GM10266 (cell line): ENCODE measurements at regions not wholly inside any gene's neighbourhood (a gene's known extent, or its start where the extent isn't known, plus 50 kb on each side); places are given as distances from the start of the nearest gene placed in this dataset.

Experiments used
- DNase-seq: peaks from one replicate; pipeline ENCODE4 v3.0.0; 2012; ENCODE audit errors: extremely low spot score
- TF ChIP-seq, protein P1 (sequence below): IDR thresholded peaks from 2 replicates; pipeline ENCODE4 v1.5.1; 2012; ENCODE audit warnings: mild to moderate bottlenecking, low read depth; ENCODE audit not compliant: control insufficient read depth, insufficient read depth; ENCODE audit errors: missing control alignments

DNA sequence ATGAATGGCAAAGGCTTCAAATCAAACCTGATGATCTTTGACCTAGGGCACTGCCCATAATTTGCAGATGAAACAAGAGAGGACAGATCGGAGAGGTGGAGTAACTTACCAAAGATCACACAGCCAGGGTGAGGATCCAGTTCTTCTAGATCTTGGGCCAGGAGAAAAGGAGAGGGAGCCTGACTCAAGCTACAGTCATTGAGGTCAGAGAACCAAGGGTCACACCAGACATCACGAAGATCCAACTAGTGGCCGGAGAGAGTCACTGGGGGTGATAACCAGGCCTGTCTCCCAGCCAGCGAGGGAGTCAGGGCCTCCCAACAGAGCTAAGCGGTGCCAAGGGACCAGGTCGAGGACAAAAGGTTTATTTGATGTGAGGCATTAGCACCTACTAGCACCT, 115.0 kb downstream of the RIPK4 start:
- TF ChIP-seq, protein P1, sequence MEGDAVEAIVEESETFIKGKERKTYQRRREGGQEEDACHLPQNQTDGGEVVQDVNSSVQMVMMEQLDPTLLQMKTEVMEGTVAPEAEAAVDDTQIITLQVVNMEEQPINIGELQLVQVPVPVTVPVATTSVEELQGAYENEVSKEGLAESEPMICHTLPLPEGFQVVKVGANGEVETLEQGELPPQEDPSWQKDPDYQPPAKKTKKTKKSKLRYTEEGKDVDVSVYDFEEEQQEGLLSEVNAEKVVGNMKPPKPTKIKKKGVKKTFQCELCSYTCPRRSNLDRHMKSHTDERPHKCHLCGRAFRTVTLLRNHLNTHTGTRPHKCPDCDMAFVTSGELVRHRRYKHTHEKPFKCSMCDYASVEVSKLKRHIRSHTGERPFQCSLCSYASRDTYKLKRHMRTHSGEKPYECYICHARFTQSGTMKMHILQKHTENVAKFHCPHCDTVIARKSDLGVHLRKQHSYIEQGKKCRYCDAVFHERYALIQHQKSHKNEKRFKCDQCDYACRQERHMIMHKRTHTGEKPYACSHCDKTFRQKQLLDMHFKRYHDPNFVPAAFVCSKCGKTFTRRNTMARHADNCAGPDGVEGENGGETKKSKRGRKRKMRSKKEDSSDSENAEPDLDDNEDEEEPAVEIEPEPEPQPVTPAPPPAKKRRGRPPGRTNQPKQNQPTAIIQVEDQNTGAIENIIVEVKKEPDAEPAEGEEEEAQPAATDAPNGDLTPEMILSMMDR, result no peak
- DNase-seq, result no peak

DNA sequence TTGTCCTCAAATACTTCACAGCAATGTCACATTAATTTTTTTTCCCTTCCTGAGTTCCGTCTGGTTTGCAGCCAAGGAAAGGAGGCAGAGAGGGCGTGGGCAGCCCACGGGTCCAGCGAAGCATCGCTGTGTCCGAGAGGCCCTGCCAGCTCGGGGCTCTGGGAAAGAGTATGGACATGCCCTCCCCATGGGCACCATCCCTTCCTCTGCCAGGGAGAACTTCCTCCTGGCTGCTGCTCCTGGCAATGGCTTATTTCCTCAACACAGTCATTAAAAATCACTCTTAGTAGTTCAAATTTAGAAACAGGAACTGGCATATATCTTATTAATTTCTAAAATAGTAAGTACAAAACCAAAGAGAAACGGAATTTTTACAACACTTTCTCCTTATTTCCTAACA, 115.4 kb downstream of the RIPK4 start:
- DNase-seq, result no peak
- TF ChIP-seq, protein P1, result no peak

DNA sequence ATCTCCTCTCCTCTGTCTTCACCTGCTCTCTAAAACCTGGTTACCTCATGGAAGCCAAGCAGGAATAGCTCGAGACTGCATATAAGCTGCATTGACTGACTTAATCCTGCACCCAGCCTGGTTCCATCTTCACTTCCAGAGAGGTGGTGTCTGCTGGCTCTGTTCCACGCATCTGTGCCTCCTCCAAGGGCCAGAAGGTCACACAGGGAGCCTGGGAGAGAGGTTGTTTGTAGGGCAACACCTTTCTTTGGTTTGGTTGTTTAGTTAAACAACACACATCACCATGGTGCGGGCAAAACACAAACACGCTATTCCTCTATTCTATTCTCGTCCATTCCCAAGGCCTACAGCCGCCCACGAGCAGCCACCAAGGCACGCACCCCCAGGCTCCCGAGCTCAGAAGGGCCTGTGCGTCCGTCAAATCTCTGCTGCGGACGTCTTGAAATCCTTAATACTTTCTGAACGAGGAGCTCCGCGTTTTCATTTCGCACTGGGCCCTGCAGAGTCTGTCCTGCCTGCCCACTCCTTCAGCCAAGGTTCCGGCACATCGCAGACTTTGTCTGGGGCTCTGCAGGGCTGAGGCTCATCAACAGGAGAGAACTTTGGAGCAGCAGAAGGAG, 116.2 kb downstream of the RIPK4 start:
- no peak for DNase-seq
- TF ChIP-seq, protein P1, result no peak

DNA sequence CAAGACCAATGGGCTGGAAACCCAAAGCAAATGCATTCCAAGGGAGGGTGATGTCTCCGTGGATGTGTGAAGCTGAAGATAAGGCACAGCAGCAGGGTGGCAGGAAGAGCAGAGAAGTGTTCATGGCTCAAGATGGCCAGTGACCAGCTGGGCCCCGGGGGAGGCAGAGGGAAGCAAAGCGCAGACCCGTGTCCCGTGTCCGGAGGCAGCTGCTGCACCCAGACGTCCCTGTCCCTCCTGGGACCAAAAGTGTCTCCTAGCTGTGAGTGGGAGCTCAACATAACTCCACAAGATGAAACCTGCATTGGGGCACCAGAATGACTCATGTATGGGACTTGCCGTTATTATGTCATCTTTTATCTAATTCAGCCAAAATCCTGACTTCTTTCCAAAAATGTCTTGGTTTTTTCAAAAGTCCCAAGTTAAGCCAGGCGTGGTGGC, 118.2 kb downstream of the RIPK4 start:
- DNase-seq, result no peak
- TF ChIP-seq, protein P1, result no peak

DNA sequence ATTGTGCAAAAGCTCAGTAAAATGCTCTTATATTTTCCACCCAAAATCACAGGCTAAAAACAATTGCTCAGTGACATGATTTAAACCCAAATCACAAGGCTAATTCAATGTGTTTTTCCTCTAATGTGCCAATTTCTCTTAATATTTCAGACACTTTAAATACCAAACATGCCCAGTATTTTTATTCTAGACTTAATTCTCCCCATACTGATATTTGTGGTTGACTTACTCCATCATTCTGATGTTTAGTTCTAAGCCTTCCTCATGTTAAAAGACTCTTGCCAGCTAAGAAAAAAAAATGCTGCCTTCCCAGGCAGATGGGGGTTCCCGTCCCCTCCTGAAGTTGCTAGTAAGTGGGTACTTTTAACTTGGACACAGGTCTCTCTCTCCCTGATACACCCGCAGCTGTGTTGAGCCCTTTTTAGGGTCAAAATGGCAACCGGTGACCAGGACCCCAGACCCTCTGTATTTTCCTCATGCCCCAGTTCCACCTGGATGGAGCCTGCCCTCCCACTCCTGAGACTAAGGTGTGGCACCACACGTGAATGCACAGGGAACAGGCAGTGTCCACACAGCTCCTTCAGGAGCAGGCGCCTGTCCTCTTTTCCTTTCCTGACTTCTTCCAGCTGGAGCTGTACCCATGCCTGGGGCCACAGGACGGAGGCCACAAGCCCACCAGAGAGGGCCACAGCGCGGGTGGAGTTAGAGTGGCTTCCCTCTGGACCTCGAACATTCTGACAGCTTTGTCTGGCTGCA, 118.9 kb downstream of the RIPK4 start:
- TF ChIP-seq, protein P1, result no peak
- no peak for DNase-seq

DNA sequence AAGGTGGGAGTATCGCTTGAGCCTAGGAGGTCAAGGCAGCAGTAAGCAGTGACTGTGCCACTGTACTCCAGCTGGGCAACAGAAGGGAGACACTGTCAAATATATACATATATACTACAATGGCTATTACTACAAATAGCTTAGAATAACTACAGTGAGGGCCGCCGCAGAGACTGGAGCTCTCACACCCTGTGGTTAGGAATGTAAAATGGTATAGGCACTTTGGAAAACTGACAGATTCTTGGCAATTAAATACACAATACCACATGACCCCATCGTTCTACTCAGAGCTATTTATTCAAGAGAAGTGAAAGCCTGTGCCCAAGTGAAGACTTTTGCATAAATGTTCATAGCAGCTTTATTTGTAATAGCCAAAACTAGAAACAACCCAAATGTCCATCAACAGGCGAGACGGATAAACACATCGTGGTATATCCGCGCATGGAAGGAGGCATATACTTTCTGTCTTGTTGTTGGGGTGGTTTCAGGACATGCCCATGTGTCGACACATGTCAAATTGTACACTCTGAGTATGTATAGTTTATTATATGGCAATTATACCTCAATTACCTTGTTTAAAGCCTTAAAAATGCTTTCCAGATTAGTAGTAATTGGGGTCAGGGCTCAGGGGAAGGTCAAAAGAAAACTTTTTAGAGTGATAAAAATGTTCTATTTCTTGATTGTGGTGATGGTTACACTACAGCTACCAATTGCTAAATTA, 123.4 kb downstream of the RIPK4 start:
- TF ChIP-seq, protein P1, result no peak
- no peak for DNase-seq
